ENCODE measurements at regions not wholly inside any gene's neighbourhood (a gene's known extent, or its start where the extent isn't known, plus 50 kb on each side); places are given as distances from the start of the nearest gene placed in this dataset.

GRCh38 chr20:12594410-12595088 lies 414.2 kb upstream of the SPTLC3 start:
- no peak for TF ChIP-seq CTCF (IDR thresholded peaks at IDR 0.05)
- TF ChIP-seq POLR2A (IDR thresholded peaks at IDR 0.05): no peak

Measured in lower leg skin (tissue), 3 donors.